ENCODE measurements at regions not wholly inside any gene's neighbourhood (a gene's known extent, or its start where the extent isn't known, plus 50 kb on each side); places are given as distances from the start of the nearest gene placed in this dataset.

DNA sequence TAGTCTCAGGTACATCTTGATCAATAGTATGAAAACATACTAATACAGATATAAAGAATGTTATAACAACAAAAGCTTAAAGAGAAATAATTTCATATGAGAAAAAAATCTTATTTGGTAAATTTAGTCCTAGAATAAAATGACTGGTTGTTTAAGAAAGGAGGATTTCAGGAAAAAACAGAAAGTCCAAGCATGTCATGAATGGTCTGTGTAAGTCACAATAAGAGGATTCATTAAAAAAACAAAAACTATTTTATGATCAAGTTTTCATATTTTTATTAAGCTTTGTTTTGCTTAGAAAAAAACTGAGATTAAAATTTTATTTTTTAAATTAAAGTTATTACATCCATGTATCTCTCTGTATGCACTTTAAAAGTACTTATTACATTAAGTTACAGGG, 353.9 kb upstream of the SPHKAP start:
- no peak for DNase-seq (ENCODE audit: low spot score)
- TF ChIP-seq CTCF (IDR thresholded peaks at IDR 0.05; ENCODE audit: extremely low read depth, insufficient read depth, missing control alignments): no peak
- in situ Hi-C loops (cut with MboI; ENCODE audit: low pct_unique_long_range_greater_than_20kb, low sequenced_read_pairs, unreplicated experiment): no loop called here

- TF ChIP-seq CTCF (IDR thresholded peaks at IDR 0.05; ENCODE audit: extremely low read depth, insufficient read depth, missing control alignments): no peak
- no peak for DNase-seq (ENCODE audit: low spot score)
- in situ Hi-C loops (cut with MboI; ENCODE audit: low pct_unique_long_range_greater_than_20kb, low sequenced_read_pairs, unreplicated experiment): no loop called here
Measured at GRCh38 chr2:228533156-228533555, 351.7 kb upstream of the SPHKAP start.

DNA sequence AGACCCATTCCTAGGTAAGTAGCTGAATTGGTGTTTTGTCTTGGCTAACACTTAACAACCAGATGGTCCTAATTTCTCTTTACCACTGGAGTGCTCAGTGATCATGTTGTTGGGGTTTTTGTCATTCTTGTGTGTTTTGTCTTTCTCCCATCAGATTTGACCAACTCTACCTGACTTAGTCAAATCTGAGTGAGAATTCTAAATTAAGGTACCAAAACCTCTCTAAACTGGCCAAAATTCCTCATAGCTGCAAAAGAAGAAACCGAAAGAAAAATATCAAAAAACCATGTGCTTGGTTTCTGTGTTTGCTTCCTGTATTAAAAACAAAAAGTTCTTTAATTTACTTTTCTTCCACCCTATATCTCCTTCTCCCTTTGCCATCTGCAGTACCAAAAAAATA, 350.7 kb upstream of the SPHKAP start:
- DNase-seq (ENCODE audit: low spot score): no peak
- TF ChIP-seq CTCF (IDR thresholded peaks at IDR 0.05; ENCODE audit: extremely low read depth, insufficient read depth, missing control alignments): no peak
- in situ Hi-C loops (cut with MboI; ENCODE audit: low pct_unique_long_range_greater_than_20kb, low sequenced_read_pairs, unreplicated experiment): no loop called here

GRCh38 chr2:228527197-228527881, 345.9 kb upstream of the SPHKAP start:
- in situ Hi-C loops (cut with MboI; ENCODE audit: low pct_unique_long_range_greater_than_20kb, low sequenced_read_pairs, unreplicated experiment): no loop called here
- DNase-seq (ENCODE audit: low spot score): no peak
- TF ChIP-seq CTCF (IDR thresholded peaks at IDR 0.05; ENCODE audit: extremely low read depth, insufficient read depth, missing control alignments): no peak

- DNase-seq (ENCODE audit: low spot score): no peak
- in situ Hi-C loops (cut with MboI; ENCODE audit: low pct_unique_long_range_greater_than_20kb, low sequenced_read_pairs, unreplicated experiment): no loop called here
- TF ChIP-seq CTCF (IDR thresholded peaks at IDR 0.05; ENCODE audit: extremely low read depth, insufficient read depth, missing control alignments): no peak
Measured at GRCh38 chr2:228526687-228527086, 345.2 kb upstream of the SPHKAP start.

DNA sequence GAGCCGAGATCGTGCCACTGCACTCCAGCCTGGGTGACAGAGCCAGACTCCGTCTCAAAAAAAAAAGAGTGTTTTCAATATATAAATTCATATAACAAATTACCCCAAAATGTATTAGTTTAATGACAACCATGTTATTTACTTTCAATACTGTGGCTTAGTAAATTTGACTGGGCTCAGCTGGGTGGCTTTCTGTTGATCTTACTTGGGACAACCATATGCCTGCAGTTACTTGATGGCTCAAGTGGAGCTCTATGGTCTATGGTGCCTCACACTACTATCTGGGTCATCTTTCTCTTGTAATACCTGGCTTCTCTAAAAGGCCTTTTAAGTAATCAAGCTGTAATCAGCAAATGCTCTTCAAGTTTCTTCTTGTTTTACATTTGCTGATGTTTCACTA, 341.5 kb upstream of the SPHKAP start:
- in situ Hi-C loops (cut with MboI; ENCODE audit: low pct_unique_long_range_greater_than_20kb, low sequenced_read_pairs, unreplicated experiment): no loop called here
- no peak for DNase-seq (ENCODE audit: low spot score)
- TF ChIP-seq CTCF (IDR thresholded peaks at IDR 0.05; ENCODE audit: extremely low read depth, insufficient read depth, missing control alignments): no peak

Data from GM13977 (cell line).